Endodermal cell (in vitro differentiated cells): ENCODE measurements at regions not wholly inside any gene's neighbourhood (a gene's known extent, or its start where the extent isn't known, plus 50 kb on each side); places are given as distances from the start of the nearest gene placed in this dataset.

Source experiments
- DNase-seq: peaks from one replicate; pipeline ENCODE4 v3.0.0-alpha.2; 2017
- H3K27ac ChIP-seq: 2 replicates; pipeline ENCODE4 v1.5.1; 2013; ENCODE audit warnings: mild to moderate bottlenecking, low read depth, low read length, moderate library complexity
- H3K27me3 ChIP-seq: 2 replicates; pipeline ENCODE4 v1.6.1; 2013; ENCODE audit warnings: mild to moderate bottlenecking, low read length, moderate library complexity; ENCODE audit not compliant: insufficient read depth, control insufficient read depth, poor library complexity, severe bottlenecking
- H3K36me3 ChIP-seq: 2 replicates; pipeline ENCODE4 v1.7.0; 2013; ENCODE audit warnings: mild to moderate bottlenecking, low read length, moderate library complexity; ENCODE audit not compliant: control insufficient read depth, insufficient read depth
- H3K4me1 ChIP-seq: one replicate; pipeline ENCODE4 v1.7.0; 2013; ENCODE audit warnings: low read length; ENCODE audit not compliant: control insufficient read depth, insufficient read depth
- H3K4me3 ChIP-seq: 2 replicates; pipeline ENCODE4 v1.5.1; 2013; ENCODE audit warnings: mild to moderate bottlenecking, low read length, moderate library complexity
- H3K9ac ChIP-seq: 2 replicates; pipeline ENCODE4 v1.6.1; 2013; ENCODE audit warnings: mild to moderate bottlenecking, low read length, moderate library complexity; ENCODE audit not compliant: poor library complexity, severe bottlenecking; ENCODE audit errors: extremely low read depth
- H3K9me3 ChIP-seq: 2 replicates; pipeline ENCODE4 v1.6.1; 2013; ENCODE audit warnings: mild to moderate bottlenecking, low read length, moderate library complexity; ENCODE audit not compliant: control insufficient read depth
- H3K27ac Mint-ChIP-seq: 2 replicates; pipeline ENCODE4 v1.8.0; 2020; ENCODE audit warnings: mixed read lengths
- H3K27me3 Mint-ChIP-seq: 2 replicates; pipeline ENCODE4 v1.8.0; 2021; ENCODE audit warnings: mild to moderate bottlenecking, mixed read lengths; ENCODE audit not compliant: insufficient read depth
- H3K36me3 Mint-ChIP-seq: 2 replicates; pipeline ENCODE4 v1.8.0; 2020; ENCODE audit warnings: low read depth, mixed read lengths
- H3K4me1 Mint-ChIP-seq: 2 replicates; pipeline ENCODE4 v1.8.0; 2020; ENCODE audit warnings: mixed read lengths
- H3K4me3 Mint-ChIP-seq: 2 replicates; pipeline ENCODE4 v1.8.0; 2020; ENCODE audit warnings: mild to moderate bottlenecking, moderate library complexity, mixed read lengths
- H3K9me3 Mint-ChIP-seq: 2 replicates; pipeline ENCODE4 v1.8.0; 2020; ENCODE audit warnings: mild to moderate bottlenecking, mixed read lengths
- CTCF ChIP-seq: fragments of 200-600 bp; sonication (generic); conservative IDR thresholded peaks from 2 replicates; pipeline ENCODE4 v1.5.0; 2021; ENCODE audit warnings: antibody characterized with exemption, mild to moderate bottlenecking
- WGBS, 2 experiments: methylation state at CpG; one replicate each; pipeline versions ENCODE4 v1.1.5 to v1.1.7; 2013; ENCODE audit warnings: missing lambda C conversion rate in 2 of 2, mixed read lengths in 1 of 2; ENCODE audit not compliant: insufficient coverage in 1 of 2, insufficient read length in 1 of 2; 5-methylcytosine and 5-hydroxymethylcytosine counted together

DNA sequence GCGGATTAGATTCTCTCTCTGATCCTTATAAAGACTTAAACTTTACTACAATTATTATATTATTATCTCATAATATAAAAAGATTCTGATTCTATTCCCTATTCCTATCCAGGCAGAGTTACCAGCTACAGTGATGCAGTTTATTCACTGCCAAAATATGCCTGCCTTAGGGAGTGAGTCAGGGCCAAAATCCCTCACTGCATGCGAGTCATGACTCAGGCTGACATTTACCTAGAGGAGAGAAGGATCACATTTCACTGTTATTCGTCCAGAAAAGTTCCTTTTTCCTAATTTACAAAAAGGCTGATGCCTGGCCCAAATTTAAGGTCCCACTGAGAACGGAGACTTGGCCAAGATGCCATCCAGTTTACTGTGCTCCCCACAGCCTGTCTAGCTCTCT is 168.5 kb upstream of the LDB2 start:
- no peak overlapping the region for H3K27ac Mint-ChIP-seq

DNA sequence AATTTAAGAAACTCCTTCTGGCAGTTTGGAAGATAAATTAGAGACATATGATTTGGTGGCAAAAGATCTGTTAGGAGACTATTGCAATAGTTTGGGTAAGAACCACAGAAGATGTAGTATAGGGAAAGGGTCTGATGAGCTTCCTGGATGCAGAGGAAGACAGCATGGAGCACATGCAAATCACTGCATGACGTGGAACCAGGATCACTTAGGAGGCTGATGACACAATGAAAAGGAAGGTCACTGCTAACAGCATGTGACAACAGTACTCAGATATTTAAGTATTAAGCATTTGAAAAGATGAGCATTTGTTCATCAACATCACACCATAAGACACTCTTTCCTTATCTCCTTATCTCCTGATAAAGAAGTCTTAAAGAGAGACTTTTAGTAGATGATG is 167.8 kb upstream of the LDB2 start:
- WGBS, 2 experiments: 71 to 78% methylated on average over 1 of the region's 1 CpG
- no peak overlapping the region for H3K4me3 ChIP-seq
- H3K36me3 Mint-ChIP-seq: no peaks in the 10 kb centered on the region

More for the DNA sequence above, 168.5 kb upstream of the LDB2 start:
- H3K36me3 ChIP-seq: no peaks in the 10 kb centered on the region
- H3K4me1 ChIP-seq: no peaks in the 10 kb centered on the region
- no peaks in the 10 kb centered on the region for H3K27me3 ChIP-seq
- Mint-ChIP-seq H3K27me3 (no peaks in the 10 kb centered on the region), H3K4me3 (no peak overlapping the region), H3K9me3 (no peaks in the 10 kb centered on the region), H3K36me3 (no peaks in the 10 kb centered on the region), H3K4me1 (peaks cover 2% of the 10 kb centered on the region)
- no peak overlapping the region for H3K4me3 ChIP-seq
- no peaks in the 10 kb centered on the region for H3K9me3 ChIP-seq
- DNase-seq: no peak
- WGBS, 2 experiments: 70 to 78% methylated on average over 3 of the region's 4 CpGs
- no peak overlapping the region for H3K9ac ChIP-seq
- TF ChIP-seq CTCF: no peak
- H3K27ac ChIP-seq: no peak overlapping the region

GRCh38 chr4:17065821-17066220 is 167.4 kb upstream of the LDB2 start:
- H3K27me3 Mint-ChIP-seq: no peaks in the 10 kb centered on the region
- TF ChIP-seq CTCF: no peak
- H3K27me3 ChIP-seq: no peaks in the 10 kb centered on the region
- no peak overlapping the region for H3K9ac ChIP-seq
- no peak overlapping the region for H3K4me3 Mint-ChIP-seq
- H3K36me3 Mint-ChIP-seq: no peaks in the 10 kb centered on the region
- no peak overlapping the region for H3K4me3 ChIP-seq
- H3K4me1 Mint-ChIP-seq: peaks cover 2% of the 10 kb centered on the region
- H3K27ac Mint-ChIP-seq: no peak overlapping the region
- DNase-seq: no peak
- no peaks in the 10 kb centered on the region for H3K4me1 ChIP-seq
- no peak overlapping the region for H3K27ac ChIP-seq
- WGBS, 2 experiments: 86 to 97% methylated on average over 1 to 2 of the region's 2 CpGs
- no peaks in the 10 kb centered on the region for H3K9me3 Mint-ChIP-seq
- H3K9me3 ChIP-seq: no peaks in the 10 kb centered on the region
- H3K36me3 ChIP-seq: no peaks in the 10 kb centered on the region

More for the DNA sequence above, 167.8 kb upstream of the LDB2 start:
- H3K36me3 ChIP-seq: no peaks in the 10 kb centered on the region
- no peak for DNase-seq
- Mint-ChIP-seq H3K4me3 (no peak overlapping the region), H3K4me1 (peaks cover 2% of the 10 kb centered on the region), H3K9me3 (no peaks in the 10 kb centered on the region), H3K27me3 (no peaks in the 10 kb centered on the region), H3K27ac (no peak overlapping the region)
- no peak for TF ChIP-seq CTCF
- no peak overlapping the region for H3K9ac ChIP-seq
- no peaks in the 10 kb centered on the region for H3K4me1 ChIP-seq
- H3K27ac ChIP-seq: no peak overlapping the region
- H3K9me3 ChIP-seq: no peaks in the 10 kb centered on the region
- H3K27me3 ChIP-seq: no peaks in the 10 kb centered on the region
